ENCODE measurements at regions not wholly inside any gene's neighbourhood (a gene's known extent, or its start where the extent isn't known, plus 50 kb on each side); places are given as distances from the start of the nearest gene placed in this dataset.

GRCh38 chr21:41008974-41009373 is 159.0 kb upstream of the BACE2 start:
- TF ChIP-seq, protein P1, sequence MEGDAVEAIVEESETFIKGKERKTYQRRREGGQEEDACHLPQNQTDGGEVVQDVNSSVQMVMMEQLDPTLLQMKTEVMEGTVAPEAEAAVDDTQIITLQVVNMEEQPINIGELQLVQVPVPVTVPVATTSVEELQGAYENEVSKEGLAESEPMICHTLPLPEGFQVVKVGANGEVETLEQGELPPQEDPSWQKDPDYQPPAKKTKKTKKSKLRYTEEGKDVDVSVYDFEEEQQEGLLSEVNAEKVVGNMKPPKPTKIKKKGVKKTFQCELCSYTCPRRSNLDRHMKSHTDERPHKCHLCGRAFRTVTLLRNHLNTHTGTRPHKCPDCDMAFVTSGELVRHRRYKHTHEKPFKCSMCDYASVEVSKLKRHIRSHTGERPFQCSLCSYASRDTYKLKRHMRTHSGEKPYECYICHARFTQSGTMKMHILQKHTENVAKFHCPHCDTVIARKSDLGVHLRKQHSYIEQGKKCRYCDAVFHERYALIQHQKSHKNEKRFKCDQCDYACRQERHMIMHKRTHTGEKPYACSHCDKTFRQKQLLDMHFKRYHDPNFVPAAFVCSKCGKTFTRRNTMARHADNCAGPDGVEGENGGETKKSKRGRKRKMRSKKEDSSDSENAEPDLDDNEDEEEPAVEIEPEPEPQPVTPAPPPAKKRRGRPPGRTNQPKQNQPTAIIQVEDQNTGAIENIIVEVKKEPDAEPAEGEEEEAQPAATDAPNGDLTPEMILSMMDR (conservative IDR thresholded peaks at IDR 0.05; ENCODE audit: low read length), result no peak
- no peak for TF ChIP-seq EZH2phosphoT487 (IDR thresholded peaks at IDR 0.05; ENCODE audit: borderline replicate concordance)
